ENCODE measurements at regions not wholly inside any gene's neighbourhood (a gene's known extent, or its start where the extent isn't known, plus 50 kb on each side); places are given as distances from the start of the nearest gene placed in this dataset.

- no peak for DNase-seq (ENCODE audit: low read depth)
Measured at GRCh38 chr7:52897288-52897687, 138.1 kb upstream of the POM121L12 start.

GRCh38 chr7:52877240-52877639 is 158.2 kb upstream of the POM121L12 start:
- DNase-seq (ENCODE audit: low read depth), result no peak

- no peak for DNase-seq (ENCODE audit: low read depth)
Measured at GRCh38 chr7:52876402-52876801, 159.0 kb upstream of the POM121L12 start.

- no peak for DNase-seq (ENCODE audit: low read depth)
Measured at GRCh38 chr7:52863652-52864051, 171.8 kb upstream of the POM121L12 start.

GRCh38 chr7:52862321-52862720 is 173.1 kb upstream of the POM121L12 start:
- DNase-seq (ENCODE audit: low read depth), result no peak

- no peak for DNase-seq (ENCODE audit: low read depth)
Measured at GRCh38 chr7:52857367-52857766, 178.1 kb upstream of the POM121L12 start.

- no peak for DNase-seq (ENCODE audit: low read depth)
Measured at GRCh38 chr7:52854681-52855080, 180.8 kb upstream of the POM121L12 start.

GRCh38 chr7:52851547-52851946 is 183.9 kb upstream of the POM121L12 start:
- no peak for DNase-seq (ENCODE audit: low read depth)

- no peak for DNase-seq (ENCODE audit: low read depth)
Measured at GRCh38 chr7:52843436-52843835, 192.0 kb upstream of the POM121L12 start.

GRCh38 chr7:52842202-52842900 is 193.1 kb upstream of the POM121L12 start:
- DNase-seq (ENCODE audit: low read depth), result no peak

- DNase-seq (ENCODE audit: low read depth), result no peak
Measured at GRCh38 chr7:52838981-52839411, 196.4 kb upstream of the POM121L12 start.

- no peak for DNase-seq (ENCODE audit: low read depth)
Measured at GRCh38 chr7:52831321-52831720, 204.1 kb upstream of the POM121L12 start.

- no peak for DNase-seq (ENCODE audit: low read depth)
Measured at GRCh38 chr7:52830801-52831200, 204.6 kb upstream of the POM121L12 start.

GRCh38 chr7:52826515-52827265 is 208.7 kb upstream of the POM121L12 start:
- no peak for DNase-seq (ENCODE audit: low read depth)

GRCh38 chr7:52825611-52826010 is 209.8 kb upstream of the POM121L12 start:
- DNase-seq (ENCODE audit: low read depth), result no peak

- DNase-seq (ENCODE audit: low read depth), result no peak
Measured at GRCh38 chr7:52811537-52811936, 223.9 kb upstream of the POM121L12 start.

- DNase-seq (ENCODE audit: low read depth), result no peak
Measured at GRCh38 chr7:52799817-52800216, 235.6 kb upstream of the POM121L12 start.

- DNase-seq (ENCODE audit: low read depth), result no peak
Measured at GRCh38 chr7:52797801-52798200, 237.6 kb upstream of the POM121L12 start.

GRCh38 chr7:52794621-52795020 is 240.8 kb upstream of the POM121L12 start:
- no peak for DNase-seq (ENCODE audit: low read depth)

- DNase-seq (ENCODE audit: low read depth), result no peak
Measured at GRCh38 chr7:52791176-52791700, 244.2 kb upstream of the POM121L12 start.

GRCh38 chr7:52786174-52786573 is 249.3 kb upstream of the POM121L12 start:
- no peak for DNase-seq (ENCODE audit: low read depth)

- DNase-seq (ENCODE audit: low read depth), result no peak
Measured at GRCh38 chr7:52782348-52782747, 253.1 kb upstream of the POM121L12 start.

- DNase-seq (ENCODE audit: low read depth), result no peak
Measured at GRCh38 chr7:52781250-52781649, 254.2 kb upstream of the POM121L12 start.
